CD4-positive, alpha-beta T cell (primary cell): ENCODE measurements at regions not wholly inside any gene's neighbourhood (a gene's known extent, or its start where the extent isn't known, plus 50 kb on each side); places are given as distances from the start of the nearest gene placed in this dataset.

Source experiments
- ATAC-seq: fragments of 200-7000 bp; cut with Tn5 transposase; one replicate; pipeline ENCODE4 v1.10.0; 2022; ENCODE audit warnings: mild to moderate bottlenecking; ENCODE audit not compliant: poor library complexity
- CTCF ChIA-PET: fragments of 350-600 bp; sonication (Branson Sonifier 250); formaldehyde crosslinking; loops from one replicate; lab custom pipeline; 2021; ENCODE audit warnings: antibody characterized with exemption, inconsistent platforms; lab: Charles Lee
- POLR2A ChIA-PET: fragments of 350-600 bp; sonication (Branson Sonifier 250); formaldehyde crosslinking; loops from one replicate; lab custom pipeline; 2021; ENCODE audit warnings: antibody characterized with exemption, inconsistent platforms; lab: Charles Lee
- DNase-seq, 14 experiments: peaks; one replicate each; pipeline ENCODE4 v3.0.0-alpha.2; 2013 to 2020; ENCODE audit warnings: mixed read lengths in 2 of 14
- H3K27ac ChIP-seq, 2 donors: one replicate each; pipeline versions ENCODE4 v1.5.1 to v1.7.0; 2013; ENCODE audit warnings: low read length in 2 of 2, low read depth in 1 of 2, mild to moderate bottlenecking in 1 of 2
- H3K27me3 ChIP-seq, 2 experiments: 1 replicate in 1 of 2; 2 replicates in 1 of 2; pipeline versions ENCODE4 v1.6.1 to v1.7.0; 2013; ENCODE audit warnings: low read length in 2 of 2, control low read depth in 1 of 2, mild to moderate bottlenecking in 1 of 2, moderate library complexity in 1 of 2; ENCODE audit not compliant: insufficient read depth in 2 of 2, control insufficient read depth in 1 of 2
- H3K36me3 ChIP-seq: one replicate; pipeline ENCODE4 v1.6.1; 2013; ENCODE audit warnings: low read length, control low read depth; ENCODE audit not compliant: insufficient read depth
- H3K4me1 ChIP-seq: one replicate; pipeline ENCODE4 v1.6.1; 2013; ENCODE audit warnings: low read length, control low read depth; ENCODE audit not compliant: insufficient read depth
- H3K4me3 ChIP-seq: one replicate; pipeline ENCODE4 v1.5.1; 2013; ENCODE audit warnings: mild to moderate bottlenecking, low read length, moderate library complexity
- H3K9me3 ChIP-seq, 2 experiments: 1 replicate in 1 of 2; 2 replicates in 1 of 2; pipeline versions ENCODE4 v1.6.1 to v1.7.0; 2013; ENCODE audit warnings: low read length in 2 of 2, mild to moderate bottlenecking in 2 of 2, control low read depth in 1 of 2, moderate library complexity in 1 of 2; ENCODE audit not compliant: control insufficient read depth in 1 of 2, insufficient read depth in 1 of 2
- H3K27ac Mint-ChIP-seq: one replicate; pipeline ENCODE4 v1.8.0; 2020; ENCODE audit warnings: mixed read lengths
- H3K27me3 Mint-ChIP-seq: one replicate; pipeline ENCODE4 v1.8.0; 2021; ENCODE audit warnings: mixed read lengths
- H3K36me3 Mint-ChIP-seq: one replicate; pipeline ENCODE4 v1.8.0; 2021; ENCODE audit warnings: low read depth, mixed read lengths
- H3K4me1 Mint-ChIP-seq: one replicate; pipeline ENCODE4 v1.8.0; 2021; ENCODE audit warnings: low read depth, mixed read lengths
- H3K4me3 Mint-ChIP-seq: one replicate; pipeline ENCODE4 v1.8.0; 2020; ENCODE audit warnings: mild to moderate bottlenecking, mixed read lengths
- H3K9me3 Mint-ChIP-seq: one replicate; pipeline ENCODE4 v1.8.0; 2020; ENCODE audit warnings: mixed read lengths
- CTCF ChIP-seq: fragments of 200-600 bp; IDR thresholded peaks from one replicate; pipeline ENCODE4 v1.8.0; 2022; ENCODE audit warnings: antibody characterized with exemption, mild to moderate bottlenecking
- intact Hi-C, 2 experiments: fragments of 100-400 bp; cut with DNase I in 1 of 2; cut with micrococcal nuclease in 1 of 2; formaldehyde crosslinking; loops; one replicate each; pipeline versions ENCODE4 v1.15.1 to v1.9.0; 2023 to 2025; cut with DNase I, micrococcal nuclease

GRCh38 chr9:115740986-115741385, 412.6 kb upstream of the PAPPA start:
- H3K9me3 ChIP-seq, result peaks cover 0 to 5% of the 10 kb centered on the region in 2 experiments
- H3K27ac Mint-ChIP-seq, result no peak overlapping the region
- ChIA-PET CTCF (no interaction called here), POLR2A (no interaction called here)
- no peaks in the 10 kb centered on the region for H3K4me1 ChIP-seq
- no peaks in the 10 kb centered on the region for H3K4me1 Mint-ChIP-seq
- H3K36me3 ChIP-seq, result no peaks in the 10 kb centered on the region
- TF ChIP-seq CTCF, result no peak
- H3K27ac ChIP-seq, result no peak overlapping the region
- no peaks in the 10 kb centered on the region for H3K27me3 Mint-ChIP-seq
- H3K27me3 ChIP-seq, result peaks cover 0 to 2% of the 10 kb centered on the region in 2 experiments
- intact Hi-C loops, result no loop called here
- H3K36me3 Mint-ChIP-seq, result no peaks in the 10 kb centered on the region
- ATAC-seq, result no peak
- peaks cover 4% of the 10 kb centered on the region for H3K9me3 Mint-ChIP-seq
- DNase-seq, result no peak
- H3K4me3 Mint-ChIP-seq, result no peak overlapping the region
- no peak overlapping the region for H3K4me3 ChIP-seq

DNA sequence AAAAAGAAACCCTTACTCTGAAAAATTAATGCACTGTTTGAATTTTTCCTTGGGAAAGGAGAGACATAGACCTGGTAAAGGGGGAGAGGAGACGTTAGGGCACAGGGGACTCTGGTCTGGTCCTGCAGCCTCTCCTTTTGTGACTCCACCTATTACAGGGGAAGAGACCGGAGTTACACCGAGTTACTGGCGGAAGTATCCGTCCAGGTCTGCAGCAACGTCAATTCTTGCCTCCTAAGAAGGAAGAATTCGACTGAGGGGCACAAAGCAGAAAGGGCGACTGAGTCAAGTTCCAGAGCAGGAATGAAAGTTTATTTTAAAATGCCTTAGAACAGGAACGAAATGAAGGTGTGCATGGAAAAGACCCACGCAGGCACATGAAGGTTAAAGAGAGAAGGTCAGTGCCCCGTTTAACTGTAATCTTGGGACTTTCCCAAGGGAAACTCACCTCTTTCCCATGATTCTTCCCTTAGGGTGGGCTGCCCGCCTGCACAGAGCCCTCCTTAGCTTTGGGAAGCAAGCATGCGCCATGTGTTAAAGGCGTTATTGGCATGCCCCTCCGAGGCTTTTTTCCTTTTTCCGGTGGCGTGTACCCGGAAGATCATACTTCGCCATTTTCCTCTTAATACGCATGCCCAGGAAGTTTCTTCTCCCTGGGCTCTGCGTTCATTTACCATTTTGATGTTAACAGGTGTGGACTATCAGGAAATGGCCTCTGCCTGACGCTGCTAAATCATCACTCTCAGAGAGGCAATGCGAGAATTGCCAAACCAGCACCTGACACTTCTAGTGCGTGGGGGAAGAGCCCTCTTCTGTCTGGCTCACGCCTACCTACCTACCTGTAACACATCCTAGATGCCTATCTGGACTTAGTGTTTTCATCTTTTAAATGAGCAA, 409.6 kb upstream of the PAPPA start:
- no peak overlapping the region for H3K27ac Mint-ChIP-seq
- no peak for TF ChIP-seq CTCF
- H3K27me3 Mint-ChIP-seq, result no peaks in the 10 kb centered on the region
- intact Hi-C loops, result no loop called here
- POLR2A ChIA-PET, result no interaction called here
- H3K27me3 ChIP-seq, result peaks cover 0 to 2% of the 10 kb centered on the region in 2 experiments
- peaks cover 4% of the 10 kb centered on the region for H3K9me3 Mint-ChIP-seq
- H3K4me1 ChIP-seq, result no peaks in the 10 kb centered on the region
- DNase-seq (no peak), ATAC-seq (no peak)
- no peak overlapping the region for H3K4me3 Mint-ChIP-seq
- no peaks in the 10 kb centered on the region for H3K36me3 Mint-ChIP-seq
- peaks cover 0 to 5% of the 10 kb centered on the region in 2 experiments for H3K9me3 ChIP-seq
- H3K27ac ChIP-seq, result no peak overlapping the region
- no peaks in the 10 kb centered on the region for H3K4me1 Mint-ChIP-seq
- no peaks in the 10 kb centered on the region for H3K36me3 ChIP-seq
- CTCF ChIA-PET, result no interaction called here
- H3K4me3 ChIP-seq, result no peak overlapping the region

GRCh38 chr9:115746496-115746895, 407.1 kb upstream of the PAPPA start:
- Histone ChIP-seq H3K4me3 (no peak overlapping the region), H3K27me3 (peaks cover 0 to 2% of the 10 kb centered on the region in 2 experiments), H3K27ac (no peak overlapping the region), H3K36me3 (no peaks in the 10 kb centered on the region), H3K4me1 (no peaks in the 10 kb centered on the region), H3K9me3 (peaks cover 0 to 5% of the 10 kb centered on the region in 2 experiments)
- Mint-ChIP-seq H3K4me3 (no peak overlapping the region), H3K36me3 (no peaks in the 10 kb centered on the region), H3K9me3 (peaks cover 4% of the 10 kb centered on the region), H3K27me3 (no peaks in the 10 kb centered on the region), H3K27ac (no peak overlapping the region), H3K4me1 (no peaks in the 10 kb centered on the region)
- DNase-seq (no peak), ATAC-seq (no peak)
- CTCF ChIA-PET, result no interaction called here
- POLR2A ChIA-PET, result no interaction called here
- intact Hi-C loops, result no loop called here
- no peak for TF ChIP-seq CTCF
